HCT116 (cell line): ENCODE measurements at regions not wholly inside any gene's neighbourhood (a gene's known extent, or its start where the extent isn't known, plus 50 kb on each side); places are given as distances from the start of the nearest gene placed in this dataset.
A peak's percentile ranks its signal among the peaks of the same experiment; 100 is the strongest.

Source experiments
- ATAC-seq: fragments of 200-7000 bp; cut with Tn5 transposase; 2 replicates; pipeline ENCODE4 v1.9.1; 2020; ENCODE audit warnings: mild to moderate bottlenecking, moderate library complexity
- BruUV-seq: library from RNA; stranded (reverse); fragments of 400-500 nt; replicated peaks from 2 replicates; lab custom pipeline; 2021; lab: Mats Ljungman, UMichigan
- CTCF ChIA-PET: fragments of 300-600 bp; sonication (Branson Sonifier 250); formaldehyde crosslinking; loops from one replicate; lab custom pipeline; 2021; ENCODE audit warnings: antibody characterized with exemption; lab: Charles Lee
- POLR2A ChIA-PET: fragments of 300-600, 350-600 bp; sonication (Branson Sonifier 250); formaldehyde crosslinking; loops from one replicate; lab custom pipeline; 2021; ENCODE audit warnings: antibody characterized with exemption; lab: Charles Lee
- RAD21 ChIA-PET, 2 experiments: fragments of 300-600 bp; sonication (Branson Sonifier 250); formaldehyde crosslinking; loops; one replicate each; lab custom pipeline; 2023; ENCODE audit warnings: low total read pairs in 2 of 2; ENCODE audit not compliant: uncharacterized antibody in 2 of 2, unreplicated experiment in 2 of 2, low non-redundant PET in 1 of 2; lab: Charles Lee
- DNase-seq: peaks from one replicate; pipeline ENCODE4 v3.0.0-alpha.2; 2010; ENCODE audit warnings: low read depth, low spot score
- H2AFZ ChIP-seq: fragments of 200-600 bp; shearing (Covaris generic), sonication (generic); 2 replicates; pipeline ENCODE4 v1.6.1; 2017; ENCODE audit warnings: low read depth, mixed run types, mixed read lengths, antibody characterized with exemption, low read length; ENCODE audit not compliant: poor library complexity, severe bottlenecking
- H3K27ac ChIP-seq: 2 replicates; pipeline ENCODE4 v1.5.1; 2012; ENCODE audit warnings: low read depth, low read length
- H3K27me3 ChIP-seq: fragments of 200-600 bp; sonication (generic); 2 replicates; pipeline ENCODE4 v1.6.1; 2016; ENCODE audit warnings: mixed run types, low read length, mixed read lengths; ENCODE audit not compliant: insufficient read depth
- H3K36me3 ChIP-seq, 2 experiments: fragments of 200-500 bp in 1 of 2; fragments of 200-600 bp in 1 of 2; sonication (Bioruptor generic) in 1 of 2; sonication (generic) in 1 of 2; 2 replicates each; pipeline versions ENCODE4 v1.5.1 to v1.6.1; 2014 to 2016; ENCODE audit warnings: low read length in 2 of 2, inconsistent platforms in 1 of 2, mixed read lengths in 1 of 2, mixed run types in 1 of 2; ENCODE audit not compliant: insufficient read depth in 2 of 2, control insufficient read depth in 1 of 2
- H3K4me1 ChIP-seq, 2 experiments: fragments of 200-600 bp in 1 of 2; sonication (generic) in 1 of 2; 2 replicates each; pipeline versions ENCODE4 v1.5.1 to v1.6.1; 2012 to 2017; ENCODE audit warnings: low read length in 2 of 2, inconsistent platforms in 1 of 2, mild to moderate bottlenecking in 1 of 2, mixed read lengths in 1 of 2, mixed run types in 1 of 2, moderate library complexity in 1 of 2; ENCODE audit not compliant: insufficient read depth in 2 of 2, control insufficient read depth in 1 of 2
- H3K4me2 ChIP-seq: fragments of 200-600 bp; sonication (generic); 2 replicates; pipeline ENCODE4 v1.6.1; 2017; ENCODE audit warnings: mixed run types, low read length, mixed read lengths
- H3K4me3 ChIP-seq, 2 experiments: fragments of 200-600 bp in 1 of 2; sonication (generic) in 1 of 2; replicated peaks in 1 of 2; 2 replicates each; pipeline ENCODE4 v1.5.1; 2011 to 2016; ENCODE audit warnings: low read length in 2 of 2, control low read depth in 1 of 2, low read depth in 1 of 2, mild to moderate bottlenecking in 1 of 2, mixed read lengths in 1 of 2, mixed run types in 1 of 2
- H3K79me2 ChIP-seq: fragments of 200-600 bp; sonication (generic); 2 replicates; pipeline ENCODE4 v1.6.1; 2017; ENCODE audit warnings: mild to moderate bottlenecking, mixed run types, low read length, moderate library complexity, mixed read lengths; ENCODE audit not compliant: insufficient read depth
- H3K9ac ChIP-seq: fragments of 200-600 bp; sonication (generic); 2 replicates; pipeline ENCODE4 v1.6.1; 2016; ENCODE audit warnings: low read length, mixed read lengths
- H3K9me2 ChIP-seq: fragments of 200-600 bp; sonication (generic), shearing (Covaris generic); 2 replicates; pipeline ENCODE4 v1.6.1; 2017; ENCODE audit warnings: mixed run types, mild to moderate bottlenecking, moderate library complexity; ENCODE audit not compliant: insufficient read depth
- H3K9me3 ChIP-seq, 2 experiments: fragments of 200-500 bp in 1 of 2; fragments of 200-600 bp in 1 of 2; sonication (Bioruptor generic) in 1 of 2; sonication (generic) in 1 of 2; 2 replicates each; pipeline ENCODE4 v1.6.1; 2014 to 2017; ENCODE audit warnings: low read length in 2 of 2, mixed read lengths in 2 of 2, inconsistent platforms in 1 of 2, low read depth in 1 of 2, mild to moderate bottlenecking in 1 of 2, mixed run types in 1 of 2, moderate library complexity in 1 of 2; ENCODE audit not compliant: control insufficient read depth in 1 of 2, insufficient read depth in 1 of 2
- H4K20me1 ChIP-seq: fragments of 200-600 bp; sonication (generic), shearing (Covaris generic); 2 replicates; pipeline ENCODE4 v1.6.1; 2017; ENCODE audit warnings: mixed run types, mild to moderate bottlenecking, moderate library complexity; ENCODE audit not compliant: insufficient read depth
- ATF3 ChIP-seq: IDR thresholded peaks from 2 replicates; pipeline ENCODE4 v1.6.1; 2012
- ELF1 ChIP-seq: IDR thresholded peaks from 2 replicates; pipeline ENCODE4 v1.6.1; 2012; ENCODE audit warnings: low read depth, borderline replicate concordance
- EZH2 ChIP-seq: fragments of 200-600 bp; sonication (generic); IDR thresholded peaks from 2 replicates; pipeline ENCODE4 v1.6.1; 2017; ENCODE audit warnings: antibody characterized with exemption, mixed run types
- EZH2phosphoT487 ChIP-seq: fragments of 200-600 bp; IDR thresholded peaks from 2 replicates; pipeline ENCODE4 v1.6.1; 2018; ENCODE audit warnings: antibody characterized with exemption, borderline replicate concordance
- JUND ChIP-seq: IDR thresholded peaks from 2 replicates; pipeline ENCODE4 v1.6.1; 2012
- POLR2AphosphoS5 ChIP-seq: IDR thresholded peaks from 2 replicates; pipeline ENCODE4 v1.6.1; 2011; ENCODE audit warnings: mild to moderate bottlenecking, low read depth, low read length, moderate library complexity
- SP1 ChIP-seq: IDR thresholded peaks from 2 replicates; pipeline ENCODE4 v1.6.1; 2012; ENCODE audit warnings: low read depth
- TCF7L2 ChIP-seq: IDR thresholded peaks from 2 replicates; pipeline ENCODE4 v1.7.0; 2011; ENCODE audit warnings: borderline replicate concordance, inconsistent platforms; ENCODE audit not compliant: insufficient read depth, insufficient read length; ENCODE audit errors: extremely low read depth
- YY1 ChIP-seq: IDR thresholded peaks from 2 replicates; pipeline ENCODE4 v1.6.1; 2011; ENCODE audit warnings: low read length, low read depth, moderate library complexity, mild to moderate bottlenecking; ENCODE audit not compliant: insufficient replicate concordance; ENCODE audit errors: extremely low read depth
- ZBTB33 ChIP-seq: IDR thresholded peaks from 2 replicates; pipeline ENCODE4 v1.6.1; 2011; ENCODE audit warnings: mild to moderate bottlenecking, low read length, moderate library complexity; ENCODE audit not compliant: insufficient replicate concordance; ENCODE audit errors: extremely low read depth
- ZFX ChIP-seq: fragments of 450-650 bp; IDR thresholded peaks from 2 replicates; pipeline ENCODE4 v1.6.1; 2017
- intact Hi-C: fragments of 100-400 bp; cut with micrococcal nuclease; formaldehyde crosslinking; loops from 2 replicates; pipeline ENCODE4 v1.10.0; 2022

GRCh38 chr12:113575386-113575785 lies 103.7 kb upstream of the LHX5 start:
- Histone ChIP-seq H3K4me2 (no peak overlapping the region), H3K4me1 (no peaks in the 10 kb centered on the region), H4K20me1 (no peaks in the 10 kb centered on the region), H3K79me2 (no peaks in the 10 kb centered on the region), H2AFZ (no peak overlapping the region), H3K27ac (no peak overlapping the region), H3K9ac (no peak overlapping the region), H3K9me3 (no peaks in the 10 kb centered on the region), H3K4me3 (no peak overlapping the region), H3K36me3 (no peaks in the 10 kb centered on the region), H3K27me3 (peaks cover 66% of the 10 kb centered on the region), H3K9me2 (no peaks in the 10 kb centered on the region)
- 0 out of 2 replicates have a peak, but pooled peaks have one; percentile 46 for ATAC-seq
- ChIA-PET POLR2A (no interaction called here), CTCF (no interaction called here), RAD21 (no interaction called here)
- intact Hi-C loops: no loop called here
- no TSS peak for BruUV-seq
- no peak for DNase-seq
- no peak for TF ChIP-seq ATF3
- TF ChIP-seq TCF7L2: no peak

DNA sequence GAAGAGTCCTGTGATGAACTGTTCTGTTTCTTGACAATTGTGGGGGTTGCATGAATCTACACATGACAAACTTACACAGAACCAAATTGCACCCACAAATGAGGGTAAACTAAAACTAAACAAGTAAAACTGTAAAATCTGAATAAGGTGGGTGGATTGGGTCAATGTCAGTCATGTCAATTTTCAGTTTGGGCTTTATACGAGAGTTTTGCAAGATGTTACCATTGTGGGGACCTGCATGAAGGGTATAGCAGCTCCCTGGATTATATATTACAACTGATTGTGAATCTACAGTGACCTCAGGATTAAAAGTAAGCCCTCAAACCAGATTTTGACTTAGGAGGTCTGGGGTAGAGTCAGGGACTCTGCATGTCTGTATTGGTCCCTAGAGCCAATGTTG lies 101.5 kb upstream of the LHX5 start:
- no peak overlapping the region for H3K4me2 ChIP-seq
- H3K9me3 ChIP-seq: no peaks in the 10 kb centered on the region
- no TSS peak for BruUV-seq
- H3K79me2 ChIP-seq: no peaks in the 10 kb centered on the region
- H3K4me3 ChIP-seq: no peak overlapping the region
- H4K20me1 ChIP-seq: no peaks in the 10 kb centered on the region
- no peak overlapping the region for H2AFZ ChIP-seq
- no peaks in the 10 kb centered on the region for H3K36me3 ChIP-seq
- TF ChIP-seq JUND: no peak
- TF ChIP-seq SP1: no peak
- TF ChIP-seq ELF1: no peak
- TF ChIP-seq ZFX: no peak
- no peak for TF ChIP-seq EZH2
- no peak for TF ChIP-seq POLR2AphosphoS5
- TF ChIP-seq YY1: no peak
- TF ChIP-seq EZH2phosphoT487: no peak
- TF ChIP-seq ZBTB33: no peak
- POLR2A ChIA-PET: no interaction called here
- CTCF ChIA-PET: no interaction called here
- intact Hi-C loops: no loop called here
- no peaks in the 10 kb centered on the region for H3K9me2 ChIP-seq
- RAD21 ChIA-PET: no interaction called here
- H3K27me3 ChIP-seq: peaks cover 55% of the 10 kb centered on the region
- H3K27ac ChIP-seq: no peak overlapping the region
- no peaks in the 10 kb centered on the region for H3K4me1 ChIP-seq
- H3K9ac ChIP-seq: no peak overlapping the region
- ATAC-seq: no peak
- DNase-seq: no peak
